SIG-M5 treated with dmso at 0.1 percent for 504 hours (cell line): ENCODE measurements at regions not wholly inside any gene's neighbourhood (a gene's known extent, or its start where the extent isn't known, plus 50 kb on each side); places are given as distances from the start of the nearest gene placed in this dataset.

Experiments
- DNase-seq: peaks from one replicate; lab custom pipeline; 2025; ENCODE audit not compliant: unreplicated experiment; lab: John Stamatoyannopoulos, UW

- no peak for DNase-seq
Observed at GRCh38 chr11:28636566-28636965, 528.4 kb downstream of the METTL15 start.

- DNase-seq = no peak
Observed at GRCh38 chr11:28636033-28636432, 527.8 kb downstream of the METTL15 start.

- no peak for DNase-seq
Observed at GRCh38 chr11:28632338-28632737, 524.1 kb downstream of the METTL15 start.

GRCh38 chr11:28631148-28631547 lies 523.0 kb downstream of the METTL15 start:
- DNase-seq = no peak

GRCh38 chr11:28629235-28629634 lies 521.0 kb downstream of the METTL15 start:
- DNase-seq = no peak

- DNase-seq = no peak
Observed at GRCh38 chr11:28628412-28628811, 520.2 kb downstream of the METTL15 start.

- DNase-seq = no peak
Observed at GRCh38 chr11:28627690-28628255, 519.6 kb downstream of the METTL15 start.

- no peak for DNase-seq
Observed at GRCh38 chr11:28625532-28625931, 517.3 kb downstream of the METTL15 start.

GRCh38 chr11:28621753-28622152 lies 513.6 kb downstream of the METTL15 start:
- DNase-seq = no peak

GRCh38 chr11:28619846-28620540 lies 511.8 kb downstream of the METTL15 start:
- DNase-seq = no peak

GRCh38 chr11:28618416-28618815 lies 510.2 kb downstream of the METTL15 start:
- no peak for DNase-seq

GRCh38 chr11:28616160-28616965 lies 508.2 kb downstream of the METTL15 start:
- no peak for DNase-seq

GRCh38 chr11:28615542-28615941 lies 507.4 kb downstream of the METTL15 start:
- no peak for DNase-seq

GRCh38 chr11:28606930-28607329 lies 498.7 kb downstream of the METTL15 start:
- DNase-seq = no peak

GRCh38 chr11:28599656-28600055 lies 491.5 kb downstream of the METTL15 start:
- no peak for DNase-seq

- no peak for DNase-seq
Observed at GRCh38 chr11:28598531-28598930, 490.3 kb downstream of the METTL15 start.

- no peak for DNase-seq
Observed at GRCh38 chr11:28596816-28597215, 488.6 kb downstream of the METTL15 start.

- DNase-seq = no peak
Observed at GRCh38 chr11:28592141-28592540, 484.0 kb downstream of the METTL15 start.

- no peak for DNase-seq
Observed at GRCh38 chr11:28584992-28585391, 476.8 kb downstream of the METTL15 start.

GRCh38 chr11:28582506-28582905 lies 474.3 kb downstream of the METTL15 start:
- DNase-seq = no peak

- no peak for DNase-seq
Observed at GRCh38 chr11:28581286-28582242, 473.4 kb downstream of the METTL15 start.
